ENCODE measurements at regions not wholly inside any gene's neighbourhood (a gene's known extent, or its start where the extent isn't known, plus 50 kb on each side); places are given as distances from the start of the nearest gene placed in this dataset.

- no peak overlapping the region for H3K4me3 ChIP-seq (ENCODE audit: low read depth, low read length)
- no peak for TF ChIP-seq CTCF (IDR thresholded peaks at IDR 0.05; ENCODE audit: low read depth, low read length, missing control alignments)
- no peak for DNase-seq
- H3K27me3 ChIP-seq (replicated peaks) = no peaks in the 10 kb centered on the region
- H3K36me3 ChIP-seq (replicated peaks) = no peaks in the 10 kb centered on the region
- no peak overlapping the region for H3K27ac ChIP-seq
- in situ Hi-C loops (cut with HindIII; ENCODE audit: low pct_ligation_motif_present, low sequenced_read_pairs) = no loop called here
Measured at GRCh38 chr6:150759483-150759882, 106.0 kb upstream of the MTHFD1L start.

GRCh38 chr6:150761771-150762170 lies 103.7 kb upstream of the MTHFD1L start:
- Histone ChIP-seq H3K36me3 (replicated peaks) (no peaks in the 10 kb centered on the region), H3K27ac (no peak overlapping the region), H3K4me3 (ENCODE audit: low read depth, low read length) (no peak overlapping the region), H3K27me3 (replicated peaks) (no peaks in the 10 kb centered on the region)
- TF ChIP-seq CTCF (IDR thresholded peaks at IDR 0.05; ENCODE audit: low read depth, low read length, missing control alignments) = no peak
- in situ Hi-C loops (cut with HindIII; ENCODE audit: low pct_ligation_motif_present, low sequenced_read_pairs) = no loop called here
- DNase-seq = no peak

GRCh38 chr6:150764334-150765066 lies 101.0 kb upstream of the MTHFD1L start:
- Histone ChIP-seq H3K4me3 (ENCODE audit: low read depth, low read length) (no peak overlapping the region), H3K27ac (no peak overlapping the region), H3K27me3 (replicated peaks) (no peaks in the 10 kb centered on the region), H3K36me3 (replicated peaks) (no peaks in the 10 kb centered on the region)
- no peak for TF ChIP-seq CTCF (IDR thresholded peaks at IDR 0.05; ENCODE audit: low read depth, low read length, missing control alignments)
- in situ Hi-C loops (cut with HindIII; ENCODE audit: low pct_ligation_motif_present, low sequenced_read_pairs) = no loop called here
- no peak for DNase-seq

GRCh38 chr6:150765067-150765764 lies 100.3 kb upstream of the MTHFD1L start:
- TF ChIP-seq CTCF (IDR thresholded peaks at IDR 0.05; ENCODE audit: low read depth, low read length, missing control alignments) = no peak
- no peak overlapping the region for H3K27ac ChIP-seq
- H3K4me3 ChIP-seq (ENCODE audit: low read depth, low read length) = no peak overlapping the region
- no peaks in the 10 kb centered on the region for H3K36me3 ChIP-seq (replicated peaks)
- no peaks in the 10 kb centered on the region for H3K27me3 ChIP-seq (replicated peaks)
- DNase-seq = no peak
- in situ Hi-C loops (cut with HindIII; ENCODE audit: low pct_ligation_motif_present, low sequenced_read_pairs) = no loop called here

GRCh38 chr6:150766201-150766997 lies 99.1 kb upstream of the MTHFD1L start:
- H3K4me3 ChIP-seq (ENCODE audit: low read depth, low read length) = no peak overlapping the region
- no peak for TF ChIP-seq CTCF (IDR thresholded peaks at IDR 0.05; ENCODE audit: low read depth, low read length, missing control alignments)
- no peaks in the 10 kb centered on the region for H3K27me3 ChIP-seq (replicated peaks)
- no peak for DNase-seq
- in situ Hi-C loops (cut with HindIII; ENCODE audit: low pct_ligation_motif_present, low sequenced_read_pairs) = no loop called here
- no peak overlapping the region for H3K27ac ChIP-seq
- H3K36me3 ChIP-seq (replicated peaks) = no peaks in the 10 kb centered on the region
